Adipocyte (in vitro differentiated cells): ENCODE measurements at regions not wholly inside any gene's neighbourhood (a gene's known extent, or its start where the extent isn't known, plus 50 kb on each side); places are given as distances from the start of the nearest gene placed in this dataset.

Experiments
- DNase-seq: peaks from one replicate; pipeline ENCODE4 v3.0.0-alpha.2; 2015; ENCODE audit warnings: low read depth
- H3K27me3 ChIP-seq: replicated peaks from 2 replicates; pipeline ENCODE4 v1.7.0; 2013; ENCODE audit warnings: mild to moderate bottlenecking, low read length, moderate library complexity; ENCODE audit not compliant: control insufficient read depth, insufficient read depth
- H3K36me3 ChIP-seq: 2 replicates; pipeline ENCODE4 v1.7.0; 2013; ENCODE audit warnings: low read length, mild to moderate bottlenecking, moderate library complexity; ENCODE audit not compliant: control insufficient read depth, insufficient read depth, severe bottlenecking
- H3K4me1 ChIP-seq: 2 replicates; pipeline ENCODE4 v1.7.0; 2013; ENCODE audit warnings: mild to moderate bottlenecking, low read length, moderate library complexity; ENCODE audit not compliant: control insufficient read depth, insufficient read depth
- H3K4me3 ChIP-seq: 2 replicates; pipeline ENCODE4 v1.7.0; 2013; ENCODE audit warnings: mild to moderate bottlenecking, low read length, moderate library complexity
- H3K9ac ChIP-seq: 2 replicates; pipeline ENCODE4 v1.7.0; 2013; ENCODE audit warnings: mild to moderate bottlenecking, low read length, moderate library complexity
- H3K9me3 ChIP-seq: 2 replicates; pipeline ENCODE4 v1.7.0; 2013; ENCODE audit warnings: mild to moderate bottlenecking, low read length, moderate library complexity; ENCODE audit not compliant: control insufficient read depth

DNA sequence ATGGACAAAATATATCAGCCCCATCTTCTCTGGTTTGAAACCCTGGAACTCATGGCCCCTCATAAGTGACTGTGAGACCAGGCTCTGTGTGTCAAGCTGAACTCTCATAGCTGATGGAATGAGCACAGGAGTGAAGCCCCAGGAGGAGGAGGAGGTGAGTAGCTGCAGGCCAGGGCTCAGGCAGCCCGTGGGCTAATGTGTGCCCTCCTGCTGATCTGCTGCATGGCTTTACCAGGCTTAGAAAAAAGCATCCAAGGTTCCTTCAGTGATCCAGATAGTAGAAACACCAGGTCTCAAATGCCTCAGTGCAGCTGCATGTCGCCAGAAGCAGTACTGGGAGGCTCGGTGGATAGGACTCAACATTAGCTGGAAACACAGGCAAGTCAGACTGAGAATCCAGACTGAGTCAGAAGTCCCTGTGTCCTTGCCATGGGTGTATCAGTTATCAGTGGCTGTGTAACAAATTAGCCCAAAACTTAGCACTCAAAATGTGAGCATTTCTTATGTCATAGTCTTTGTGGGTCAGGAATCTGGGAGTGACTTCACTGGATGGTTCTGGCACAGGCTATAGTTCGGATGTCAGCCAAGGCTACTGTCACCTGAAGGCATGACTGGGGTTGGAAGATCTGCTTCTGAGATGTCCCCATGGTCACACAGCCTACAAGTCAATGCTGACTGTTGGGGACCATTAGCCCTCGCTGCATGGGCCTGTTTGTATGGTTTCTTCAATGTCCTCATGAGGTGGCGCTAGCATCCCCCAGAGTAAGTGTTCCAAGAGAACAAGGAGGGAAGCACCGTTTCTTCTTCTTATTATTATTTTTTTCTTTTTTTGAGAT lies 255.4 kb upstream of the IRF2BP2 start:
- no peak overlapping the region for H3K9ac ChIP-seq
- no peaks in the 10 kb centered on the region for H3K27me3 ChIP-seq
- no peaks in the 10 kb centered on the region for H3K36me3 ChIP-seq
- H3K9me3 ChIP-seq, result peaks cover 3% of the 10 kb centered on the region
- H3K4me1 ChIP-seq, result peaks cover 35% of the 10 kb centered on the region
- H3K4me3 ChIP-seq, result no peak overlapping the region
- DNase-seq, result no peak

DNA sequence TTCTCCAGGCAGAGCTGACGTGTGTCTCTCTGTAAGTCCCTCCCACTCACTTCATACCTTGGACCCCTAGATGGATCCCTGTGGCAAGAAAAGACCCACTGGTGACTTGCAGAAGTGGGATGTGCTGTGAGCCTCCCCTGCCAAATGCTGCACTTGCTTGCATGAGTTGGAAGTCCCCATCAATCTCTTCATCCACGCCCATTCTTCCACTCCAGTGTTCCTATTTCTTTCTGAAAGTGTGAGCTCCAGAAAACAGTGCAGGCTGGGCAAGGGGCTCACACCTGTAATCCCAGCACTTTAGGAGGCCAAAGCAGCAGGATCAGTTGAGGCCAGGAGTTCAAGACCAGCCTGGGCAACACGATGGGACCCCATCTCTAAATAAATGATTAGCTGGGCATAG lies 254.1 kb upstream of the IRF2BP2 start:
- Histone ChIP-seq H3K9ac (no peak overlapping the region), H3K27me3 (no peaks in the 10 kb centered on the region), H3K9me3 (peaks cover 3% of the 10 kb centered on the region), H3K36me3 (no peaks in the 10 kb centered on the region), H3K4me3 (no peak overlapping the region), H3K4me1 (peaks cover 29% of the 10 kb centered on the region)
- DNase-seq, result no peak

DNA sequence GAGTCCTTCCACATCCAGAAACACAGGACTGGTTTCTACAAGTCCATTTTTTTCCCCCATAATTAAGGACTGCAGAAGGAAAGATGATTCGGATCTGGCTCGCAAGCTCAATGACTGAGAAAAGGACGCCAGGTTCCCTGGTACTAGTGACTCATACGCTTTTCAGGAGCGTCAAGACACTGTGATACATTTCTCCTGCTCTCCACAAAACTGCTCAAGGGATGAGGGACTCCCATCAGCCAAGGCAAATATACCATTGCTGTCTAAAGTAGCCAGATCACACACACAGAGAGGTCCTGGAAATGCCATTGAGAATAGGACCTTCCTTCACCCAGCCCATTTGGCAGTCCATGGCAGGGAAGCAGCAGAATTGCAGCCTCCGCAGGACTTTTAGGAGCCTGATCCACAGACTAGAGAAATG lies 253.6 kb upstream of the IRF2BP2 start:
- Histone ChIP-seq H3K27me3 (no peaks in the 10 kb centered on the region), H3K36me3 (no peaks in the 10 kb centered on the region), H3K9me3 (peaks cover 3% of the 10 kb centered on the region), H3K9ac (peak overlapping the region; percentile 42), H3K4me1 (peaks cover 29% of the 10 kb centered on the region), H3K4me3 (peak overlapping the region; percentile 14)
- peak; percentile 37 for DNase-seq

DNA sequence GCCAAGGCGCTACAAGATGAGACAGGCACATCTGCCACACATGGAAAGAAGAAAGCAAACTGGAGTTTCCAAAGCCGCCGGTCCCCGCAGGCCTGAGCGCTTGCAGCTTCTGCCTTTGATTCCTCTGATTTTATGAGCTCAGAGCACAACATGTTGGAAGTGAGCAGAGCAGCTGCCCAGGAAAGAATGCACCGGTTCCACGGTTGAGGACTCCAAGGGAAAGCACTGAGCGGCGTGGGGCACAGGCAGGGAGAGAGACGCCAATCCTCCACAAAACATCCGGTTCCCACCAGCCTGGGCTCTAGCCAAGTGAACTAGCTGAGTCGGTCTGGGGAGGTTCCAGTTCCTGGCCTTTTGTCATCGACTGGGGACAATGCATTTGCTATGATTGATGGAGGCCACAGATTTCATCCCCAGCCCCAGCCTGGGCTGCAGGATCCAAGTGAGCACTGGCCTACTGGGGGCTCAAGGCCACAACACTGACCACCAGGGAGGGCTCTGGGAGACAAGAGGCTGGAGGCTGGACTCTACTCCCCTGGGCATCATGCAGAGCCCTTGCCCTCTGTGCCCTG lies 253.1 kb upstream of the IRF2BP2 start:
- DNase-seq, result peak; percentile 70
- Histone ChIP-seq H3K4me3 (peak overlapping the region; percentile 14), H3K36me3 (no peaks in the 10 kb centered on the region), H3K4me1 (peaks cover 29% of the 10 kb centered on the region), H3K9me3 (peaks cover 3% of the 10 kb centered on the region), H3K9ac (peak overlapping the region; percentile 52), H3K27me3 (no peaks in the 10 kb centered on the region)

DNA sequence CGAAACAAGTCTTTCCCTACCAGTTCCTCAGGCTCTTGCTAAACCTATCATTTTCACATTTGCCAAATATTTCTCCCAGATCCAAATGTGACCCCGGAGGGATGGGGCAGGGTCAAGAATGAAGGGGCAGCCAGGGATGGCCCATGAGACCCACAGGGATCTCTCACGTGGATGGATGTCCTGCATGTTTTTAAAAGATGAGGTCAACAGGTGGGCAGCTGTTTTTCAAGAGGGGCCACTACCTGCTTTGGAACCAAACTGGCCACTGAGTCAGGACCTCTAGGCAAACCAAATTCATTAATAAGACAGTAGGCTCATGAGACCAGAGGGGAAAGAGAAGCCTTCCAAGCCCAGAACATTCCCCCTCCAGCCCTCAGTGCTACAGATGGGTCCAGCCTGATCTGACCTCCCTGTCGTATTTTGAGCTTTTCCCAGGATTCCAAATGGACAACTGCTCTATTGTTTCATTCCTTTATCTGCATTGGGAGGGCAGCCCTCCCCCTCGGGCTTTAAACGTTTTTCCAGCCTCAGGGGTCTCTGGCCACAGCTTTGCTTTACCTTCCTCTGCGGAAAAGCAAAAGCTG lies 252.5 kb upstream of the IRF2BP2 start:
- no peaks in the 10 kb centered on the region for H3K27me3 ChIP-seq
- peak overlapping the region; percentile 52 for H3K9ac ChIP-seq
- peak overlapping the region; percentile 14 for H3K4me3 ChIP-seq
- no peaks in the 10 kb centered on the region for H3K36me3 ChIP-seq
- H3K4me1 ChIP-seq, result peaks cover 29% of the 10 kb centered on the region
- no peak for DNase-seq
- peaks cover 3% of the 10 kb centered on the region for H3K9me3 ChIP-seq

DNA sequence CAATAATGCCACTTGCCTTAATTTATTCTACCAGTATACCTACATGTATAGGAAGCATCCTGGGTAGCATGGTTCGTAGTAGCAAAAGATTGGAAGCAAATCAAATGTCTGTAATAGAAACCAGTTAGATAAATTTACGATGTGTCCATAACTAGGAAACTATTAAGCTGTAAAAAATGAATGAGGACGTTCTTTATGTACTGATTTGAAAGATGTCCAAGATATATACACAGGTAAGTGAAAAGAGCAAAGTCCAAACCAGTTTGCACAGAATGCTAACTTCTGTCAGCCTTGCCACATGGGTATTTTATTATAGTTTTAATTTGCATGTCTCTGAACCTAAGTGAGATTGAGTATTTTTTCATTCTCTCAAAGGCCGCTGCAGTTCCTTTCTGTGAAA lies 251.8 kb upstream of the IRF2BP2 start:
- no peak overlapping the region for H3K9ac ChIP-seq
- peaks cover 27% of the 10 kb centered on the region for H3K4me1 ChIP-seq
- no peaks in the 10 kb centered on the region for H3K27me3 ChIP-seq
- no peak for DNase-seq
- peaks cover 3% of the 10 kb centered on the region for H3K9me3 ChIP-seq
- H3K36me3 ChIP-seq, result no peaks in the 10 kb centered on the region
- H3K4me3 ChIP-seq, result no peak overlapping the region

DNA sequence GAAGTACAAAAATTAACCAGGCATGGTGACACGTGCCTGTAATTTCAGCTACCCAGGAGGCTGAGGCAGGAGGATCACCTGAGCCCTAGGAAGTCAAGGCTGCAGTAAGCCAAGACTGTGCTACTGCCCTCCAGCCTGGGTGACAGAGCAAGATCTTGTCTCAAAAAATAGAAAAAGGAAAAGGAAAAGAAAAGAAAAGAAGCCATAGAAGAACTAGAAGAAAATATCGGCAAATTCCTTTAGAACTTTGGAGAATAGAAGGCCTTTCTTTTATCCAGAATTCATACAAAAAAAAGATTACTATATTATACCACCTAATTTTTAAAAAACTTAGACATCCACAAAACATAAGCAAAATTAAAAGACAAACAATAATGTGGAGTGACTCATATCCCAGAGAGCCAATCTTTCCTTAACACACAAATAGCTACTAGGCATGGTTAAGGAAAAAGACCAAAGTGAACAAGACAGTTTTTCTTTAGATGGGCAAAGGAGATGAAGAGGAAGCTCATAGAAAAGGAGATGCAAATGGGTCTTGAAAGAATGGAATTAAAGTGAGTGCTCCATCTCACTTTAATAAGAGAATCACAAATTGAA lies 251.1 kb upstream of the IRF2BP2 start:
- H3K9ac ChIP-seq, result no peak overlapping the region
- no peak for DNase-seq

DNA sequence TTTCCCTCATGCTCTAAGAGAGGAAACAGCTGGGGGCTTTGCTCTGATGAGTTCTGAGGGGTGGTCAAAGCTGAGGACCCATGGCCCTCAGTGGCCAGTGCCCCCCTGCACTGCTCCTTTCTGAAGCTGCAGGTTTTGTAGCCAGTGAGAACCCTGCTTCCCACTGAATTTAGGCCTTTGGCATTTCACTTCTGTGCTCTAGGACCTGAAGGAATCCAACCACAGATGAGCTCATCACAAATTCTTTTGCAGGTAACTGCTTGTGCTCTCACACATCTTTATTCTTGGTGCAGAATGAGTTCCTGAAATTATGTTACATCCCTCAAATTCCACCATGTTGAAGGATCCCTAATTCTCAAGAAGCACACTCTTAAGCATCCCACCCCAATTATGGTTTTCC lies 248.7 kb upstream of the IRF2BP2 start:
- Histone ChIP-seq H3K36me3 (no peaks in the 10 kb centered on the region), H3K4me1 (peaks cover 18% of the 10 kb centered on the region), H3K9me3 (no peaks in the 10 kb centered on the region), H3K27me3 (no peaks in the 10 kb centered on the region), H3K9ac (no peak overlapping the region), H3K4me3 (no peak overlapping the region)
- DNase-seq, result no peak

More for the DNA sequence above, 251.1 kb upstream of the IRF2BP2 start:
- peaks cover 3% of the 10 kb centered on the region for H3K9me3 ChIP-seq
- H3K4me3 ChIP-seq, result no peak overlapping the region
- H3K4me1 ChIP-seq, result peaks cover 21% of the 10 kb centered on the region
- H3K27me3 ChIP-seq, result no peaks in the 10 kb centered on the region
- H3K36me3 ChIP-seq, result no peaks in the 10 kb centered on the region

DNA sequence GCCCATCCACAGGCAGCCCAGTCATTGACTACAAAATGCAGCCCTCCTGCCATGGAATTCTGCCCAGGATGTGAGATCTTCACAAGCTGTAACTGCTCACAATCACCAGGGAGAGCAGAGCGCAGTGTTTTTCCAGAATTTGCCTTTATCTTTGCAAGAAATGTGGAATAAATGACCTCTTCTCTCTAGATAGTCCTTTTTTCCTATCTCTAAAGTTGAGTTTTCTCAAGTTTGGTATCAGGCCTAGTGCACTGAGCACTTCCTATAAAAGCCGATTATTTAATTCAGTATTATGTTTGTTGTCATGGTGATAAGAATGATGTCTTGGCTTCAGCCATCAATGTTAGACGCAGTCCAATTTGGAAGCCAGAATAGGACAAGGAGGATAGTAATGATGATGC lies 246.9 kb upstream of the IRF2BP2 start:
- no peak overlapping the region for H3K4me3 ChIP-seq
- H3K9me3 ChIP-seq, result no peaks in the 10 kb centered on the region
- H3K9ac ChIP-seq, result no peak overlapping the region
- H3K4me1 ChIP-seq, result peaks cover 3% of the 10 kb centered on the region
- no peaks in the 10 kb centered on the region for H3K36me3 ChIP-seq
- H3K27me3 ChIP-seq, result no peaks in the 10 kb centered on the region
- DNase-seq, result no peak

DNA sequence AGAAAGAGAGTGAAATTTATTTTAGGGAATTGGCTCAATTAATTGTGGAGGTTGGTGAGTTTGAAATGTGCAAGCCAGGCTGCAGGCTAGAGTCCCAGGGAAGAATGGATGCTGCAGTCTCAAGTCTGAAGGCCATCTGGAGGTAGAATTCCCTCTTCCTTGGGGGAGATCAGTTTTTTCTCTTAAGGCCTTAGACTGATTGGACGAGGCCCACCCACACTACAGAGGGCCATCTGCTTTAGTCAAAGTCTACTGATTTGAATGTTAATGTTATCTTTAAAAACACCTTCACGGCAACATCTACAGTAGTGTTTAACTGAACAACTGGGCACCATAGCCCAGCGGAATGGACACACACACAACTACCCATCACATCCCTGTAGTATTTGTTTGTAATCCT lies 245.9 kb upstream of the IRF2BP2 start:
- no peak for DNase-seq
- Histone ChIP-seq H3K27me3 (no peaks in the 10 kb centered on the region), H3K4me3 (no peak overlapping the region), H3K9ac (no peak overlapping the region), H3K4me1 (peaks cover 8% of the 10 kb centered on the region), H3K36me3 (no peaks in the 10 kb centered on the region), H3K9me3 (no peaks in the 10 kb centered on the region)

DNA sequence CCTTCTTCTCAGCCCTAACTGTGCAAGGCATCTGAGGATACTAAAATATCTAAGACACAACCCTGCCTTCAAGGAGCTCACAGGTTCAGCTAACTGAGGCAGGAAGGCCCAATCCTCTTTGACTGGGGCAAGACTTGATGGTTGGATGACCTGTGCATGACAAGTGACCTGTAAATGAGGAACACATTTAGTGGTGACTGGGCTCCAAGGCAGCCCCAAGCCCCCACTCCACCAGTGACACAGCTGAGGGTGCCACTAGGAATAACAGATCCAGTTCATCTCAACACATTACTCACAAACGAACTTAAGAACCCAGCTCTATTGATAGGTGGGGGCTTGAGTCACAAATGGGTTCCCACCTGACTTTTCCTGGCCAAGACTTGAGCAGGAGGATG lies 244.7 kb upstream of the IRF2BP2 start:
- Histone ChIP-seq H3K36me3 (no peaks in the 10 kb centered on the region), H3K9ac (no peak overlapping the region), H3K4me1 (peaks cover 8% of the 10 kb centered on the region), H3K9me3 (no peaks in the 10 kb centered on the region), H3K4me3 (no peak overlapping the region), H3K27me3 (no peaks in the 10 kb centered on the region)
- no peak for DNase-seq
